ENCODE measurements at regions not wholly inside any gene's neighbourhood (a gene's known extent, or its start where the extent isn't known, plus 50 kb on each side); places are given as distances from the start of the nearest gene placed in this dataset.

DNA sequence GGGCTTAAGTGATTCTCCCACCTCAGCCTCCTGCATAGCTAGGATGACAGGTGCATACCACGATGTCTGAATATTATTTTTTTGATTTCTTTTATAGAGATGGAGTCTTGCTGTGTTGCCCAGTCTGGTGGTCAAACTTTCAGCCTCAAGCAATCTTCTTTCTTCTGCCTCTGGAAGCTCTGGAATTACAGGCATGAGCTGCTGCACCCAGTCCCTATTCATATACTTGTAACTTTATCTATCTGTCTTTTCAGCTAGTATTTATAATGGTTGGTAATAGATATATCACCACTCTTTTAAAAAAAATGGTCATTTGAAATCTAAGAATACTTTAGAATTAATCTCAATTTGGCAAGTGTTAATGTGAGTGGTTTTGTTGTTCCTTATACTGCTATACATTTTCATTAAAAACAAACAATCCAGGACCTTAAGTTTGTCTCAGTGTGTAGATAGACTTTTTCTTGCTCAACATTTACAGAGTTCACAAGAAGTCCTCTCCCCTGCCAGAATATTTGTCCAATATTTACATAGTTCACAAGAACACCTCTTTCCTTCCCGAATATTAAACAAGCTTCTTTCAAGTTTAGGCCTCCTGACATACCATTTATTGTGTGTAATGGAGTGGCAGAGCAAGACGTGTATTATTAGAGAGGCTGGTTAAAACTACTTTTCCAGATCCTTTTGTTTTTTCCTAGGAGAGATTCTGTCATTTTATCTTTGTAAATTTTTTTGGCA lies 1197.4 kb upstream of the ADGRL3 start:
- Histone ChIP-seq H3K9me2 (ENCODE audit: insufficient read depth) (no peaks in the 10 kb centered on the region; the same call in 1 of the 2 replicates), H3F3A (replicated peaks; ENCODE audit: low read depth) (no peaks in the 10 kb centered on the region), H3K4me3 (no peak overlapping the region), H2AFZ (no peak overlapping the region), H3K36me3 (ENCODE audit: insufficient read depth) (no peaks in the 10 kb centered on the region), H3K4me1 (ENCODE audit: insufficient read depth) (no peaks in the 10 kb centered on the region), H3K27ac (ENCODE audit: low read depth) (no peak overlapping the region), H4K20me1 (replicated peaks; ENCODE audit: insufficient read depth) (no peaks in the 10 kb centered on the region), H3K4me2 (no peak overlapping the region), H3K79me2 (replicated peaks; ENCODE audit: insufficient read depth) (no peaks in the 10 kb centered on the region), H3K27me3 (ENCODE audit: insufficient read depth) (no peaks in the 10 kb centered on the region)
- no peak for DNase-seq (ENCODE audit: low spot score)
- peaks cover 28% of the 10 kb centered on the region for H3K9me3 Mint-ChIP-seq
- no peak overlapping the region for H3K27ac Mint-ChIP-seq
- H3K4me3 Mint-ChIP-seq: no peak overlapping the region
- peaks cover 18% of the 10 kb centered on the region for H3K36me3 Mint-ChIP-seq (ENCODE audit: low read depth)
- ATAC-seq: no peak
- no peaks in the 10 kb centered on the region for H3K27me3 Mint-ChIP-seq (ENCODE audit: insufficient read depth, low read depth, poor library complexity)
- TF ChIP-seq ZNF114 (CRISPR knock-in tag; IDR thresholded peaks at IDR 0.05) (no peak), CREB1 (CRISPR knock-in tag; IDR thresholded peaks at IDR 0.05; ENCODE audit: low read depth) (no peak), ZNF331 (CRISPR knock-in tag; IDR thresholded peaks at IDR 0.05; ENCODE audit: low read depth) (no peak), EZH2 (IDR thresholded peaks at IDR 0.05; ENCODE audit: low read depth, unreplicated experiment) (no peak), POLR2AphosphoS5 (IDR thresholded peaks at IDR 0.05; ENCODE audit: low read depth) (no peak), ETS1 (IDR thresholded peaks at IDR 0.05) (no peak), EZH2phosphoT487 (IDR thresholded peaks at IDR 0.05; ENCODE audit: unreplicated experiment) (no peak), STAT1 (IDR thresholded peaks at IDR 0.05; ENCODE audit: unreplicated experiment) (no peak), JUNB (IDR thresholded peaks at IDR 0.05; ENCODE audit: unreplicated experiment) (no peak), NANOG (IDR thresholded peaks at IDR 0.05; ENCODE audit: borderline replicate concordance) (no peak), REST (IDR thresholded peaks at IDR 0.05; ENCODE audit: unreplicated experiment) (no peak), CTCF (conservative IDR thresholded peaks at IDR 0.05; ENCODE audit: low read depth in 2 of 2) (no peak)
- TF ChIP-seq, protein P1, sequence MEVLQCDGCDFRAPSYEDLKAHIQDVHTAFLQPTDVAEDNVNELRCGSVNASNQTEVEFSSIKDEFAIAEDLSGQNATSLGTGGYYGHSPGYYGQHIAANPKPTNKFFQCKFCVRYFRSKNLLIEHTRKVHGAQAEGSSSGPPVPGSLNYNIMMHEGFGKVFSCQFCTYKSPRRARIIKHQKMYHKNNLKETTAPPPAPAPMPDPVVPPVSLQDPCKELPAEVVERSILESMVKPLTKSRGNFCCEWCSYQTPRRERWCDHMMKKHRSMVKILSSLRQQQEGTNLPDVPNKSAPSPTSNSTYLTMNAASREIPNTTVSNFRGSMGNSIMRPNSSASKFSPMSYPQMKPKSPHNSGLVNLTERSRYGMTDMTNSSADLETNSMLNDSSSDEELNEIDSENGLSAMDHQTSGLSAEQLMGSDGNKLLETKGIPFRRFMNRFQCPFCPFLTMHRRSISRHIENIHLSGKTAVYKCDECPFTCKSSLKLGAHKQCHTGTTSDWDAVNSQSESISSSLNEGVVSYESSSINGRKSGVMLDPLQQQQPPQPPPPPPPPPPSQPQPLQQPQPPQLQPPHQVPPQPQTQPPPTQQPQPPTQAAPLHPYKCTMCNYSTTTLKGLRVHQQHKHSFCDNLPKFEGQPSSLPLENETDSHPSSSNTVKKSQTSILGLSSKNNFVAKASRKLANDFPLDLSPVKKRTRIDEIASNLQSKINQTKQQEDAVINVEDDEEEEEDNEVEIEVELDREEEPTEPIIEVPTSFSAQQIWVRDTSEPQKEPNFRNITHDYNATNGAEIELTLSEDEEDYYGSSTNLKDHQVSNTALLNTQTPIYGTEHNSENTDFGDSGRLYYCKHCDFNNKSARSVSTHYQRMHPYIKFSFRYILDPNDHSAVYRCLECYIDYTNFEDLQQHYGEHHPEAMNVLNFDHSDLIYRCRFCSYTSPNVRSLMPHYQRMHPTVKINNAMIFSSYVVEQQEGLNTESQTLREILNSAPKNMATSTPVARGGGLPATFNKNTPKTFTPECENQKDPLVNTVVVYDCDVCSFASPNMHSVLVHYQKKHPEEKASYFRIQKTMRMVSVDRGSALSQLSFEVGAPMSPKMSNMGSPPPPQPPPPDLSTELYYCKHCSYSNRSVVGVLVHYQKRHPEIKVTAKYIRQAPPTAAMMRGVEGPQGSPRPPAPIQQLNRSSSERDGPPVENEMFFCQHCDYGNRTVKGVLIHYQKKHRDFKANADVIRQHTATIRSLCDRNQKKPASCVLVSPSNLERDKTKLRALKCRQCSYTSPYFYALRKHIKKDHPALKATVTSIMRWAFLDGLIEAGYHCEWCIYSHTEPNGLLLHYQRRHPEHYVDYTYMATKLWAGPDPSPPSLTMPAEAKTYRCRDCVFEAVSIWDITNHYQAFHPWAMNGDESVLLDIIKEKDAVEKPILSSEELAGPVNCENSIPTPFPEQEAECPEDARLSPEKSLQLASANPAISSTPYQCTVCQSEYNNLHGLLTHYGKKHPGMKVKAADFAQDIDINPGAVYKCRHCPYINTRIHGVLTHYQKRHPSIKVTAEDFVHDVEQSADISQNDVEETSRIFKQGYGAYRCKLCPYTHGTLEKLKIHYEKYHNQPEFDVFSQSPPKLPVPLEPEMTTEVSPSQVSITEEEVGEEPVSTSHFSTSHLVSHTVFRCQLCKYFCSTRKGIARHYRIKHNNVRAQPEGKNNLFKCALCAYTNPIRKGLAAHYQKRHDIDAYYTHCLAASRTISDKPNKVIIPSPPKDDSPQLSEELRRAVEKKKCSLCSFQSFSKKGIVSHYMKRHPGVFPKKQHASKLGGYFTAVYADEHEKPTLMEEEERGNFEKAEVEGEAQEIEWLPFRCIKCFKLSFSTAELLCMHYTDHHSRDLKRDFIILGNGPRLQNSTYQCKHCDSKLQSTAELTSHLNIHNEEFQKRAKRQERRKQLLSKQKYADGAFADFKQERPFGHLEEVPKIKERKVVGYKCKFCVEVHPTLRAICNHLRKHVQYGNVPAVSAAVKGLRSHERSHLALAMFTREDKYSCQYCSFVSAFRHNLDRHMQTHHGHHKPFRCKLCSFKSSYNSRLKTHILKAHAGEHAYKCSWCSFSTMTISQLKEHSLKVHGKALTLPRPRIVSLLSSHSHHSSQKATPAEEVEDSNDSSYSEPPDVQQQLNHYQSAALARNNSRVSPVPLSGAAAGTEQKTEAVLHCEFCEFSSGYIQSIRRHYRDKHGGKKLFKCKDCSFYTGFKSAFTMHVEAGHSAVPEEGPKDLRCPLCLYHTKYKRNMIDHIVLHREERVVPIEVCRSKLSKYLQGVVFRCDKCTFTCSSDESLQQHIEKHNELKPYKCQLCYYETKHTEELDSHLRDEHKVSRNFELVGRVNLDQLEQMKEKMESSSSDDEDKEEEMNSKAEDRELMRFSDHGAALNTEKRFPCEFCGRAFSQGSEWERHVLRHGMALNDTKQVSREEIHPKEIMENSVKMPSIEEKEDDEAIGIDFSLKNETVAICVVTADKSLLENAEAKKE (CRISPR knock-in tag; IDR thresholded peaks at IDR 0.05): no peak
- H3K4me1 Mint-ChIP-seq: no peaks in the 10 kb centered on the region; the same call in 2 of the 3 replicates
